ENCODE measurements at regions not wholly inside any gene's neighbourhood (a gene's known extent, or its start where the extent isn't known, plus 50 kb on each side); places are given as distances from the start of the nearest gene placed in this dataset.

- Histone ChIP-seq H3K4me2 (no peak overlapping the region), H3K4me3 (no peak overlapping the region), H3K9me3 (no peaks in the 10 kb centered on the region), H3K4me1 (no peaks in the 10 kb centered on the region), H3K27ac (no peak overlapping the region)
- WGBS (ENCODE audit: missing lambda C conversion rate), result 43% methylated on average over 10 of the region's 11 CpGs
- TF ChIP-seq CTCF (IDR thresholded peaks at IDR 0.05), result no peak
- TF ChIP-seq JUNB (IDR thresholded peaks at IDR 0.05), result no peak
- TF ChIP-seq RFX5 (IDR thresholded peaks at IDR 0.05), result no peak
- ATAC-seq, result no peak
- DNase-seq (ENCODE audit: low read depth in 1 of 2, low spot score in 1 of 2), result no peak
- ChIA-PET POLR2A (no interaction called here), CTCF (interaction anchor here (0.7 kb wide), 1 partner anchor 39 kb away, joined by 3 read pairs; no protein-coding TSS in a partner anchor)
- no peak for FAIRE-seq
Measured at GRCh38 chr11:122287401-122287800, 171.4 kb upstream of the BLID start.

- no peak overlapping the region for H3K4me2 ChIP-seq
- no peak for FAIRE-seq
Measured at GRCh38 chr11:122285070-122285988, 169.3 kb upstream of the BLID start.

More at GRCh38 chr11:122285070-122285988, 169.3 kb upstream of the BLID start:
- no peaks in the 10 kb centered on the region for H3K4me1 ChIP-seq
- WGBS (ENCODE audit: missing lambda C conversion rate), result 77% methylated on average over 8 of the region's 8 CpGs
- no peak for TF ChIP-seq E2F6 (IDR thresholded peaks at IDR 0.05; ENCODE audit: borderline replicate concordance, low read depth)
- TF ChIP-seq ELK1 (IDR thresholded peaks at IDR 0.05; ENCODE audit: low read depth, low read length), result no peak
- no peak for TF ChIP-seq SMC3 (IDR thresholded peaks at IDR 0.05)
- no peak for TF ChIP-seq HOXB13 (CRISPR knock-in tag; IDR thresholded peaks at IDR 0.05; ENCODE audit: low read depth)
- TF ChIP-seq NFE2L2 (conservative IDR thresholded peaks at IDR 0.05; ENCODE audit: low read length), result no peak
- no peak for TF ChIP-seq CTCF (IDR thresholded peaks at IDR 0.05)
- no peak for TF ChIP-seq ZNF302 (CRISPR knock-in tag; IDR thresholded peaks at IDR 0.05)
- no peak for TF ChIP-seq POLR2A (IDR thresholded peaks at IDR 0.05; ENCODE audit: low read length)
- TF ChIP-seq NPAS2 (CRISPR knock-in tag; IDR thresholded peaks at IDR 0.05; ENCODE audit: borderline replicate concordance), result no peak
- TF ChIP-seq MAX (IDR thresholded peaks at IDR 0.05), result no peak
- no peak for TF ChIP-seq JUN (IDR thresholded peaks at IDR 0.05)
- TF ChIP-seq FOSB (CRISPR knock-in tag; IDR thresholded peaks at IDR 0.05), result no peak
- TF ChIP-seq MYC (IDR thresholded peaks at IDR 0.05; ENCODE audit: borderline replicate concordance, low read length), result no peak
- no peaks in the 10 kb centered on the region for H3K9me3 ChIP-seq
- POLR2A ChIA-PET, result no interaction called here
- DNase-seq (ENCODE audit: low read depth in 1 of 2, low spot score in 1 of 2) (no peak), ATAC-seq (no peak)
- CTCF ChIA-PET, result no interaction called here
- no peak overlapping the region for H3K27ac ChIP-seq
- H3K4me3 ChIP-seq, result no peak overlapping the region

Data from A549 (cell line).